ENCODE measurements at regions not wholly inside any gene's neighbourhood (a gene's known extent, or its start where the extent isn't known, plus 50 kb on each side); places are given as distances from the start of the nearest gene placed in this dataset.
"Not testable (repeated sequence)": the region's sequence is repeated elsewhere in the genome, so short reads cannot be mapped to it uniquely, and the experiment has no call there.

DNA sequence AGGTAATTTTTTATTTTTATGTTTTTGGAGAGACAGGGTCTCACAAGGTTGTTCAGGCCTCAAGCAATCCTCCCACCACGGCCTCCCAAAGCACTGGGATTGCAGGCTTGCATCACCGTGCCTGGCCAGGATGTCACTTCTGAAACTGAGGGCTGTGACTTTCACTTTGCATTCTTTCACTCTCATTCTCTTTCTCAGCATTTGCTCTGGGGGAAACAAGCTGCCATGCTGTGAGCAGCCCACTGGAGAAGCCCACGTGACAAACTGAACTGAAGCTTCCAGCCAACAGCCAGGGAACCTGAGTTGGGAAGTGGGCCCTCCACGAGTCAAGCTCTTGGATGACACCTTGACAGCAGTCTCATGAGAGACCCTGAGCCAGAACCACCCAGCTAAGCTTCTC lies 109.4 kb downstream of the C5orf15 start:
- DNase-seq (ENCODE audit: low read depth): no peak
- no peak overlapping the region for H3K4me3 ChIP-seq (ENCODE audit: low read depth, low read length)
- TF ChIP-seq, protein P1, sequence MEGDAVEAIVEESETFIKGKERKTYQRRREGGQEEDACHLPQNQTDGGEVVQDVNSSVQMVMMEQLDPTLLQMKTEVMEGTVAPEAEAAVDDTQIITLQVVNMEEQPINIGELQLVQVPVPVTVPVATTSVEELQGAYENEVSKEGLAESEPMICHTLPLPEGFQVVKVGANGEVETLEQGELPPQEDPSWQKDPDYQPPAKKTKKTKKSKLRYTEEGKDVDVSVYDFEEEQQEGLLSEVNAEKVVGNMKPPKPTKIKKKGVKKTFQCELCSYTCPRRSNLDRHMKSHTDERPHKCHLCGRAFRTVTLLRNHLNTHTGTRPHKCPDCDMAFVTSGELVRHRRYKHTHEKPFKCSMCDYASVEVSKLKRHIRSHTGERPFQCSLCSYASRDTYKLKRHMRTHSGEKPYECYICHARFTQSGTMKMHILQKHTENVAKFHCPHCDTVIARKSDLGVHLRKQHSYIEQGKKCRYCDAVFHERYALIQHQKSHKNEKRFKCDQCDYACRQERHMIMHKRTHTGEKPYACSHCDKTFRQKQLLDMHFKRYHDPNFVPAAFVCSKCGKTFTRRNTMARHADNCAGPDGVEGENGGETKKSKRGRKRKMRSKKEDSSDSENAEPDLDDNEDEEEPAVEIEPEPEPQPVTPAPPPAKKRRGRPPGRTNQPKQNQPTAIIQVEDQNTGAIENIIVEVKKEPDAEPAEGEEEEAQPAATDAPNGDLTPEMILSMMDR (conservative IDR thresholded peaks at IDR 0.05; ENCODE audit: low read depth, low read length): no peak

DNA sequence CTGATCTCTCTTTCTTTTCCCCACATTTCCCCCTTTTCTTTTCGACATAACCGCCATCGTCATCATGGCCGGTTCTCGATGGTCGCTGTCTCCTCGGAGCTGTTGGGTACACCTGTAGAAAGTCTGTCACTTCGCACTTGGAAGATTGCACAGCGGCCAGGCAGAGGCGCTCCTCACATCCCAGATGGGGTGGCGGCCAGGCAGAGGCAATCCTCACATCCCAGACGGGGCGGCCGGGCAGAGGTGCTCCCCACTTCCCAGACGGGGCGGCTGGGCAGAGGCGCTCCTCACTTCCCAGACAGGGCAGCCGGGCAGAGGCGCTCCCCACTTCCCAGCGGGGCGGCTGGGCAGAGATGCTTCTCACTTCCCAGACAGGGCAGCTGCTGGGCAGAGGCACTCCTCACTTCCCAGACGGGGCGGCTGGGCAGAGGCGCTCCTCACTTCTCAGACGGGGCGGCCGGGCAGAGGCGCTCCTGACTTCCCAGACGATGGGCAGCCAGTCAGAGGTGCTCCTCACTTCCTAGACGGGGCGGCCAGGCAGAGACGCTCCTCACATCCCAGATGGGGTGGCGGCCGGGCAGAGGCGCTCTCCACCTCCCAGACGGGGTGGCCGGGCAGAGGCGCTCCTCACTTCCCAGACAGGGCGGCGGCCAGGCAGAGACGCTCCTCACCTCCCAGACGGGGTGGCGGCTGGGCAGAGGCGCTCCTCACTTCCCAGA lies 110.7 kb downstream of the C5orf15 start:
- not testable (repeated sequence) for DNase-seq (ENCODE audit: low read depth); H3K4me3 ChIP-seq (ENCODE audit: low read depth, low read length)

DNA sequence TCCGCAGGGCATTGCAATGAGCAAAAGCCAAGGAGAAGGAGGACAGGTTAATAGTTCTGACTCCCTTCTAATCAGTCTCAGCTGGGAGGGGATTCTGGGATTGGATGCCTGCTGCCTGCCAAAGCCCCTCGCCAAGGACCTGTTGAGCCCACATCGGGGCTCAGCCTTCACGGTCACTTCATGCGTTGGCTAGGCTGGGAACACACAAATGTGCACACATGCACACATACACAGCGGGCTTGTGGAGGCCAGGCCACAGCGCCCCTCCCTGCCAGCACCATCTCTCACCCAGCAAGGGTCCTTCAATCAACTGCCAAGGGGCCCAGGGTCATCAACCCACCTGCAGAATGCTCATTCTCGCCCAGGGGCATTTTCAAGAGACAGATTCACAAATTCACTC lies 113.9 kb downstream of the C5orf15 start:
- TF ChIP-seq, protein P1 (conservative IDR thresholded peaks at IDR 0.05; ENCODE audit: low read depth, low read length): no peak
- no peak for DNase-seq (ENCODE audit: low read depth)
- H3K4me3 ChIP-seq (ENCODE audit: low read depth, low read length): no peak overlapping the region

DNA sequence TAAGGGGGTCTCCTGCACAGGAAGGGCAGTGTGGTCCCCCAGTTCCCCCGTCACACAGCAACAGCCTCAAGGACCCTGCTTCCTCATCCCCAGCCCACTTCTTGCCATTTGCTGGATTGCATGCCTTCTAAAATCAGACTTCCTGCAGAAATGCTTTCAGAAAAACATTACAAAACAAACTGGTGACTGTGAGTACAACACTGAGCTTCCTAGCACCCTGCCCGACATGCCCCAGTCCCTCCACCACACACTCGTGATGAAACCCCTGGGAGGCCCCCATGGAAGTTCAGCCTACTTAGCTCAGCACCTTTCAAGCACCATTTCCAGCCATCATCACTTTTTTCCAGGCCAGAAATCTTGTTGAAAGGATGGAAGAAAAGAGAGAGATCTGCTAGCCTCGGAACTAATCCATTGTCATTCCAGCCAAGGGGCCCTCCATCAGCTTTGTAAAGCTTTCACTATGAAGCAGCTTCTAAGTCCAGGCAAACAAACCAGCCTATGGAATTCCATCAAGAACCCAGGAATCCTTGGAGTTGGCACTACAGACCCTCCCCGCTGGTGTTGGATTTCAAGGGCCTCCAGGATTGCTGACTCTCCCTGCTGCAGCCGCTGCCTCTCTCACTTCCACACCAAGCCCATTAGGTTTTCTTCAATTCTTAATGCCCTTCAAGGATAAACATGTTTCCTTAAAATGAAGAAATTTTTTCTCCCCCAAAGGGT lies 114.6 kb downstream of the C5orf15 start:
- no peak overlapping the region for H3K4me3 ChIP-seq (ENCODE audit: low read depth, low read length)
- DNase-seq (ENCODE audit: low read depth): no peak
- TF ChIP-seq, protein P1 (conservative IDR thresholded peaks at IDR 0.05; ENCODE audit: low read depth, low read length): no peak

DNA sequence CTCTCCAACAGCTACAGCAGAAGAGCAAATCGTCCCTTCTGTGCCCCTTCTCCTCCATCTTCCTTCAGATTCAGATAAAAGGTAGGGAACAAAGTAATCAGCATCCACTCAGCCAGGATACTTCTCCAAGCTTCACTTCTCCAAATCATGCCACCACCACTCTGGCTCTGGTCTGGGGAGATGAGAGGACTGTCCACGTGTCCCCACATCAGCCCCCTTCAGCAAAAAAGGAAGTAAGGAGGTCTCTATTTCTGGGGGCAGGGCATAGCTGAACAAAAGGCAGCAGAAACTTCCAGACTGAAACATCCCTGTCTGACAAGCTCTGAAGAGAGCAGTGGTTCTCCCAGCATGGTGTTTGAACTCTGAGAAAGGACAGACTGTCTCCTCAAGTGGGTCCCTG lies 116.9 kb downstream of the C5orf15 start:
- DNase-seq (ENCODE audit: low read depth): no peak
- TF ChIP-seq, protein P1 (conservative IDR thresholded peaks at IDR 0.05; ENCODE audit: low read depth, low read length): no peak
- H3K4me3 ChIP-seq (ENCODE audit: low read depth, low read length): no peak overlapping the region

DNA sequence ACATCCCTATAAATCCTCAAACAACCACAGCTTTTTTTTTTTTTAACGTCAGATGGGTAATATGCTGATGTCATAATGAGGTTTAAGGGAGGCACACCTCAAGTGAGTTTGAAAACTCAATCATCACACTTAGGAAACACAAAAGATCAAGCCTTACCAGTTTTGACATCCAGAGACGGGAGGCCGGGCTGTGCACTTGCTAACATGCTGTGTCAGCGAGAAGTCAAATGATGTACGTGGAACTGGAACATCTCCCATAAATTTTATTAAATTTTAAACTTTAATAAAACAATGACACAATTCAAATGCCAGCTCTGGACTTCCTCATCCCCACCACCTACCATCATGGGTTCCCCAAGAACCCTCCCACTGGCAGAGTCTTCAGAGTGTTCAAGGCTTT lies 117.6 kb downstream of the C5orf15 start:
- no peak for DNase-seq (ENCODE audit: low read depth)
- TF ChIP-seq, protein P1 (conservative IDR thresholded peaks at IDR 0.05; ENCODE audit: low read depth, low read length): no peak
- H3K4me3 ChIP-seq (ENCODE audit: low read depth, low read length): no peak overlapping the region

DNA sequence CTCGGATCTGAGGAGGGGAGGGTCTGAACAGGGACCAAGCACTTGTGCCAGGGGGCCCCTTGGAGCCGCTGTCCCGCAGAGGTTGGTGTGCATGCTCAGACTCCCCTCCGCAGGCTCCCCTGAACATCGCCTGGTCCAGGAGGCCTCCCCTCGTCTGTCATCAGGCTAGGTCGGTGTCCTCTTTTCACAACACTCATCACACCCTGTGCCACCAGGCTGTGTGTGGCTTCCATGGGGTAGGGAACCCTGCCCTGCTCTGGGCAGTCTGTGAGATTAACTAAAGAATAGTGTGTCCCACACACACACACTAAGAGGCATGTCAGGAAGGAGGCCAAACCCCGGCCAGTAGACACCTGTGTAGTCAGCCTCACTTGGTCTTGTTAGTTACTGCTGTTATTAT lies 119.3 kb downstream of the C5orf15 start:
- TF ChIP-seq, protein P1 (conservative IDR thresholded peaks at IDR 0.05; ENCODE audit: low read depth, low read length): no peak
- DNase-seq (ENCODE audit: low read depth): no peak
- no peak overlapping the region for H3K4me3 ChIP-seq (ENCODE audit: low read depth, low read length)
